ENCODE measurements at regions not wholly inside any gene's neighbourhood (a gene's known extent, or its start where the extent isn't known, plus 50 kb on each side); places are given as distances from the start of the nearest gene placed in this dataset.

DNA sequence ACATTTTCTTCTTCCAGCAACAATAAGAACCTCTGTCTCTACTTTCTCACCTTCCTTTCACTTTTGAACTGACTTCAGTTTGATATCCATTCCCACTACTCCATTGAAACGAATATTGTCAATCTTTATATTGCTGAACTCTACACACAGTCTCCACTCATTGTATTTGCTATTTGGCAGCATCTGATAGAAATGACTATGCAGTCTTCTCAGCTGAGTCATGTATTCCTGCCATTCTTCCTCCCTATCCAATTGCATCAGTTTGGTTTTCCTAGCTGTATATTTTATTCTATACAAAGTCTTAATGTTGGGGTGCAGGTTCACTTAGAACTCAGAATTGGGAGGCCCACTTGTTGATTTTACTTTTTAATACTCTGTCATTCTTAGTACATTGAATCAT, 107.5 kb upstream of the CPNE8 start:
- FAIRE-seq, result no peak

GRCh38 chr12:39011166-39011565, 105.8 kb upstream of the CPNE8 start:
- FAIRE-seq (no peak), DNase-seq (no peak), ATAC-seq (no peak)
- Histone ChIP-seq H3K27ac (no peak overlapping the region), H3K36me3 (no peaks in the 10 kb centered on the region), H3K4me1 (no peaks in the 10 kb centered on the region), H3K4me3 (no peak overlapping the region), H3K27me3 (no peaks in the 10 kb centered on the region), H3K9me3 (no peaks in the 10 kb centered on the region)
- WGBS, 2 donors, result 31 to 34% methylated on average over 2 of the region's 2 CpGs
- intact Hi-C loops (cut with DNase I), result no loop called here
- TF ChIP-seq, protein P1, sequence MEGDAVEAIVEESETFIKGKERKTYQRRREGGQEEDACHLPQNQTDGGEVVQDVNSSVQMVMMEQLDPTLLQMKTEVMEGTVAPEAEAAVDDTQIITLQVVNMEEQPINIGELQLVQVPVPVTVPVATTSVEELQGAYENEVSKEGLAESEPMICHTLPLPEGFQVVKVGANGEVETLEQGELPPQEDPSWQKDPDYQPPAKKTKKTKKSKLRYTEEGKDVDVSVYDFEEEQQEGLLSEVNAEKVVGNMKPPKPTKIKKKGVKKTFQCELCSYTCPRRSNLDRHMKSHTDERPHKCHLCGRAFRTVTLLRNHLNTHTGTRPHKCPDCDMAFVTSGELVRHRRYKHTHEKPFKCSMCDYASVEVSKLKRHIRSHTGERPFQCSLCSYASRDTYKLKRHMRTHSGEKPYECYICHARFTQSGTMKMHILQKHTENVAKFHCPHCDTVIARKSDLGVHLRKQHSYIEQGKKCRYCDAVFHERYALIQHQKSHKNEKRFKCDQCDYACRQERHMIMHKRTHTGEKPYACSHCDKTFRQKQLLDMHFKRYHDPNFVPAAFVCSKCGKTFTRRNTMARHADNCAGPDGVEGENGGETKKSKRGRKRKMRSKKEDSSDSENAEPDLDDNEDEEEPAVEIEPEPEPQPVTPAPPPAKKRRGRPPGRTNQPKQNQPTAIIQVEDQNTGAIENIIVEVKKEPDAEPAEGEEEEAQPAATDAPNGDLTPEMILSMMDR (IDR thresholded peaks at IDR 0.05), result no peak

More for the DNA sequence above, 107.5 kb upstream of the CPNE8 start:
- TF ChIP-seq, protein P1 (IDR thresholded peaks at IDR 0.05), result no peak
- H3K27me3 ChIP-seq, result no peaks in the 10 kb centered on the region
- DNase-seq, result no peak
- no peak overlapping the region for H3K4me3 ChIP-seq
- H3K36me3 ChIP-seq, result no peaks in the 10 kb centered on the region
- ATAC-seq, result no peak
- 23 to 33% methylated on average over 1 of the region's 1 CpG for WGBS, 2 donors
- H3K4me1 ChIP-seq, result no peaks in the 10 kb centered on the region
- intact Hi-C loops (cut with DNase I), result no loop called here
- no peaks in the 10 kb centered on the region for H3K9me3 ChIP-seq
- H3K27ac ChIP-seq, result no peak overlapping the region

GRCh38 chr12:39010406-39010805, 105.0 kb upstream of the CPNE8 start:
- Histone ChIP-seq H3K9me3 (no peaks in the 10 kb centered on the region), H3K36me3 (no peaks in the 10 kb centered on the region), H3K27ac (no peak overlapping the region), H3K4me1 (no peaks in the 10 kb centered on the region), H3K4me3 (no peak overlapping the region), H3K27me3 (no peaks in the 10 kb centered on the region)
- ATAC-seq (no peak), DNase-seq (no peak), FAIRE-seq (no peak)
- intact Hi-C loops (cut with DNase I), result no loop called here
- 36 to 43% methylated on average over 1 of the region's 1 CpG for WGBS, 2 donors
- TF ChIP-seq, protein P1 (IDR thresholded peaks at IDR 0.05), result no peak

GRCh38 chr12:39007619-39008018, 102.2 kb upstream of the CPNE8 start:
- TF ChIP-seq, protein P1 (IDR thresholded peaks at IDR 0.05), result no peak
- Histone ChIP-seq H3K4me3 (no peak overlapping the region), H3K27ac (no peak overlapping the region), H3K36me3 (no peaks in the 10 kb centered on the region), H3K9me3 (no peaks in the 10 kb centered on the region), H3K4me1 (no peaks in the 10 kb centered on the region), H3K27me3 (no peaks in the 10 kb centered on the region)
- 30 to 43% methylated on average over 3 of the region's 3 CpGs for WGBS, 2 donors
- no peak for ATAC-seq
- FAIRE-seq, result no peak
- no peak for DNase-seq
- intact Hi-C loops (cut with DNase I), result no loop called here

- intact Hi-C loops (cut with DNase I), result no loop called here
- ATAC-seq (no peak), FAIRE-seq (no peak), DNase-seq (no peak)
- Histone ChIP-seq H3K27me3 (no peaks in the 10 kb centered on the region), H3K4me1 (no peaks in the 10 kb centered on the region), H3K27ac (no peak overlapping the region), H3K9me3 (no peaks in the 10 kb centered on the region), H3K36me3 (no peaks in the 10 kb centered on the region), H3K4me3 (no peak overlapping the region)
- WGBS, 2 donors, result 75 to 78% methylated on average over 2 of the region's 2 CpGs
- TF ChIP-seq, protein P1 (IDR thresholded peaks at IDR 0.05), result no peak
Observed at GRCh38 chr12:39006286-39006685, 100.9 kb upstream of the CPNE8 start.
